Inflammatory macrophage treated with lipopolysaccharide for 1 hour (primary cell): ENCODE measurements at regions not wholly inside any gene's neighbourhood (a gene's known extent, or its start where the extent isn't known, plus 50 kb on each side); places are given as distances from the start of the nearest gene placed in this dataset.
"Not testable (repeated sequence)": the region's sequence is repeated elsewhere in the genome, so short reads cannot be mapped to it uniquely, and the experiment has no call there.

ENCODE experiments used
- DNase-seq, 2 donors: peaks; one replicate each; pipeline ENCODE4 v3.0.0-alpha.2; 2020 to 2022

- peak; percentile 5 to 35 for DNase-seq
Measured at GRCh38 chr3:36095238-36095637, 285.1 kb upstream of the STAC start.

GRCh38 chr3:36097209-36097608 lies 283.1 kb upstream of the STAC start:
- DNase-seq: no peak

DNA sequence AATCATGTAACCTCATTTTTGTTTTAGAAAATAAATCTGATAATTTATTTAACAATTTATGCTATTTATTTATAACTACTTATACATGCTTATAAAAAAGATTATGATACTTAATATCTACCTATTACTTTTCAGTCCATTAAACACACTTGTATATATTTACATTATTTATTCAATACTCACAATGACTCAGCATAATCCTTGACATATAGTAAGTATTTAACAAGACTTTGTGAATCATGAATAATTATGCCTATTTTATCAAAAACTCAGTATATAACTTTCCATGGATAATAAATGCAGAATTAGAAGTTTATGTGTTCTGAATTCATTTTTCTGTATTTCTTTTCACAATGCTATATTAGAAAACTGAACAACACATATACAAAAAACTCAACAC lies 266.0 kb upstream of the STAC start:
- DNase-seq: no peak

GRCh38 chr3:36124118-36124796 lies 256.0 kb upstream of the STAC start:
- peak in 1 of 2 donors; percentile 33 for DNase-seq

- DNase-seq: no peak
Measured at GRCh38 chr3:36132214-36132613, 248.1 kb upstream of the STAC start.

DNA sequence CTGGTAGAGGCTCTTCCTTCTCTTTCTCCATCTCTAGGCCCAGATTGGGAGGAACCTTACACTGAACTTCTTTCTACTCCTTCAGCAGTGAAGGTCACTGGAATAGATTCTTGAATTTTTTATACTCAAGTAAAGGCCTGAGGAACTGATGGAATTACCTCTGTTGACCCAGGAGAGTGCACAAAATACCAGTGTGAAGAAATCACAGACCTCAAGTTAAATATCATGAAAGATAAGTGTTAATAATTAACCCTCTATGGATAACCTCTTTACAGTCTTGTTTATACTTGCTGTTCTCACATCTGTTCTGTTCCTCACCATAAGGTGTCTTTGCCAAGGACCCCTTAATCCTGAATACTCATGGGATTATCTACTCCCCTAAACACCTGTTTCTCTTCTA lies 244.4 kb upstream of the STAC start:
- DNase-seq: no peak

DNA sequence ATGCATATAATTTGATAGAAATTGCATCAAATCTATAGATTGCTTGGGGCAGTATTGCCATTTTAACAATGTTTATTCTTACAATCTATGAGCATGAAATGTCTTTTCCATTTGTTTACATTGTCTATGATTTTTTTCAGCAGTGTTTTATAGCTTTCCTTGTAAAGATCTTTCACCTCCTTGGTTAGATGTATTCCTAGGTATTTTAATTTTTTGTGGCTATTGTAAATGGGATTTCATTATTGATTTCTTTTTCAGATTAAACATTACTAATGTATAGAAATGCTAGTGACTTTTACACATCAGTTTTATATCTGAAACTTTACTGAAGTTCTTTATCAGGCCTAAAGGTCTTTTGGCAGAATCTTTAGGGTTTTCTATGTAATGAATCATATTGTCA lies 237.6 kb upstream of the STAC start:
- no peak for DNase-seq

- DNase-seq: no peak
Measured at GRCh38 chr3:36146404-36146803, 233.9 kb upstream of the STAC start.

GRCh38 chr3:36147934-36148558 lies 232.3 kb upstream of the STAC start:
- no peak for DNase-seq

GRCh38 chr3:36149447-36149865 lies 230.8 kb upstream of the STAC start:
- no peak for DNase-seq

DNA sequence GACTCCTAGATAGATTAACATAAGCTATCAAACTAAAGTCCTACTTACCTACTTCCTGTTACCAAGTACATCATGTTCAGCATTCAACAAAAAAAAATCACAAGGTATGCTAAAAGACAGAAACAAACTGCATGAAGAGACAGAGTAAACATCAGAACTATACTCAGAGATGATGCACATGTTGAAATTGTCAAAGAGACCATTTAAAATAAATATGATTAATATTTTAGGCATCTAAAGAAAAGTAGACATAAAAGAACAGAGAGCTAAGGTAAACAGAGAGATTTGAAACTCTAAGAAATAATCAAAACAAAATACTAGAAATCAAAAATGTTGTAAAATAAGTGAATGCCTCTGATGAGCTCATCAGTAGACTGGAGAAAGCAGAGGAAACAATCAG lies 224.8 kb upstream of the STAC start:
- no peak for DNase-seq

DNA sequence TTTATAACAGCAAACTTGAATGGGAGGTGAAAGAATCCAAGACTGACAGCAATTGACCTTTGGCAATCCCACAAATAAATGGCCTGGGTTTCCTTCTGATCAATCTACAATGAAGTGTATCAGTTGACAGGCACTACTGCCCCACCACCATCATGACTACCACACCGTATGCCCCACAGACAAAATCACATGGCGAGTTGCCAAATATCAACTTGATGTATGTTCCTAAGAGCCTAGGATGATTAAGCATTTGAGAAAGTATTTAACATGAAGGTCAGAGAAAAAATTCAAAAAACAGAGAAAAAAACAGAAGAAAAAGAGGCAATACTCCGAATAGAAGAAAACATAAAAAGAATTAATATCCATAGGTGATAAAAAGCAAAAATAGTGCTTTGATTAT lies 215.9 kb upstream of the STAC start:
- no peak for DNase-seq

DNA sequence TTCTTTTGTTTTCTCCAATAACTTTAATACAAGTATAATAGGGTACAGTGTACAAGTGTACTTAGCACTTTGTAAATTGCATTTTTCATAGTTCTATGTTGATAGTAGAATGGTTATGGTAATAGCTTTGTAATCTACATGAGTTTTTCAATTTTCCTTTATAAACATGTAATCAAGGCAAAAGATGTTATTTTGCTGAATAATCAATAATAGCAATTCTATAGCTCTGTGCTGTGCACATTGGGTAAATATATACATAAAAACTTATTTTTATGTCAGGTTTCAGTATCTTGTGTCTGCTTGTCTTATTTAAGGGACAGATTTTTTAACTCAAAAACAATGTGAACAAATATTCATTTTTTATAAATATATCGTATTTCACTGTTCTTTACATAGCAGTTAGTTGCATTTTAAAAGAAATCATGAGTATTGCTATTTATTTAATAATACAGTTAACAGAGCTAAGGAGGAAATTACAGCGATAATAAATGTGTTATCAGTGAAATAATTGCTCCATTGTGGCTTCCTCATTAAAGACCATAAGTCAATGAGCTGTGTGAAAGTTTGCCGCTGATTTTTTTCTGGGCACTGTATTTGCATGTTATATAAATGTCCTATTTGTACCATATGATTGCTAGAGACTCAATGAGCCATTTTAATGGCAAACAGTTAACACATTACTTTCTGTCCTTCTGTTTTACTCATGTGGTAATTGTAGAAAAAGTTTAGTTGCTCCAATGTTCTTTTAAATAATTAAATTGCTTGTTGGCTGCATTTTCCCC lies 214.6 kb upstream of the STAC start:
- DNase-seq: no peak

DNA sequence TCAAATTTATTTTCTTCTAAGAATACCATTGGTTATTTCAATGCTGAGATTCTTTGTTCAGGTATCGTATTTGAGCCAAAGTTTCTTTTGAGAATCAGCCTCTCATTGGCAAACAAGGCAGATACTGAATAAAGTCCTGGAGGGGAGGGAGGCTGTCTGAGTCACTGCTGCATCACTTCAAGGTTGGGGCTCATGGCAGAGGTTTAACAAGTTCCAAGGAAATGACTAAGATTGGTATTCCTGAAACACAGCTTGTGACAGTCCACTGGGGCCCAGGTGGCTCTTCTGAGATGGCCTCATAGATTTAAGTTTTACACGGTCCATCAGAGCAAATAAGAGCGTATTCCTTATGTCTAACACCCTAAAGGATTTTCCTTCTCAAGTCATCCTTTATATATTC lies 213.8 kb upstream of the STAC start:
- DNase-seq: no peak

GRCh38 chr3:36172699-36173098 lies 207.6 kb upstream of the STAC start:
- DNase-seq: no peak

GRCh38 chr3:36175113-36175812 lies 205.0 kb upstream of the STAC start:
- DNase-seq: no peak

DNA sequence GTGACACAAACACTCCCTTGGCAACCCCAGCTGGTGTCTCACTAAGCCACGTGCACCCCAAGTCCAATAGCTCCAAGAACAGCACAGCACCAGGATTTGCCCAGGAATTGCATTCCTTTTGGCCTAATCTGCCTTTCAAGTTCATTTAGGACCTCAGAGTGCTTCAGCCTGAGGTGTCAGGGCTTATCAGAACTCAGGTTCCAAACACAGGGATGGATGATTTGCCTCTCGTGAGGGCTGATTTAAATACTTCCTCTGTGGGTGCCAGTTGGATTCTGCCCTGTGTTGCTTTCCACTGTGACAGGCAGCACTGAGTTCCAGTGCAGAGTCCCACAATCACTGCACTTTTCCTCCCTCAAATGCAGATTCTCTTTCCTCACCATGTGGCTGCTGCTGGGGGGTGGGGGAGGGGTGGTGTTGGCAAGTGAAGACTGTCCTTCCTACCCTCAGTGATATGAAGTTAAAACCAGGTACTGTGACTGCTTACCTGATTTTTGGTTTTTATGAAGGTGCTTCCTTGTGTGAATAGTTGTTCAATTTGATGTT lies 204.3 kb upstream of the STAC start:
- DNase-seq: no peak

GRCh38 chr3:36178018-36178417 lies 202.3 kb upstream of the STAC start:
- no peak for DNase-seq

DNA sequence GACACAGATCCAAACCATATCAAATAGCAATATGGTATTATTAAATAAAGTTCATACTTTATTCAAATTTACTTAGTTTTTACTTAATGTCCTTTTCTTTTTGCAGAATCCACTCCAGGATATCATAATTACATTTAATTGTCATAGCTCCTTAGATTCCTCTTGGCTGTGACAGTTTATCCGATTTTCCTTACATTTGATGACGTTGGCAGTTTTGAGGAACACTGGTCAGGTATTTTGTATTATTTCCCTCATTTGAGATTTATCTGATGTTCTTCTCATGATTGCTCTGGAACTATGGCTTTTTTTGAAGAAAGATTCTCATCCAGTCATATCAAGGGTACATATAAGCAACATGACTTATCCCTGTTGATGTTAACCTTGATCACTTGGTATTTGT lies 198.3 kb upstream of the STAC start:
- no peak for DNase-seq

DNA sequence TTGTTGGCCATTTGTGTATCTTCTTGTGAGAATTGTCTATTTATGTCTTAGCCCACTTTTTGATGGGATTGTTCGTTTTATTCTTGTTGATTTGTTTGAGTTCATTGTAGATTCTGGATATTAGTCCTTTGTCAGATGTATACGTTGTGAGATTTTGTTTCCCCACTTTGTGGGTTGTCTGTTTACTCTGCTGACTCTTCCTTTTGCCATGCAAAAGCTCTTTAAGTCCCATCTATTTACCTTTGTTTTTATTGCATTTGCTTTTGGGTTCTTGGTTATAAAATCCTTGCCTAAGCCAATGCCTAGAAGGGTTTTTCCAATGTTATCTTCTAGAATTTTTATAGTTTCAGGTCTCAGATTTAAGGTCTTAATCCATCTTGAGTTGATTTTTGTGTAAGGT lies 193.1 kb upstream of the STAC start:
- DNase-seq: not testable (repeated sequence)

DNA sequence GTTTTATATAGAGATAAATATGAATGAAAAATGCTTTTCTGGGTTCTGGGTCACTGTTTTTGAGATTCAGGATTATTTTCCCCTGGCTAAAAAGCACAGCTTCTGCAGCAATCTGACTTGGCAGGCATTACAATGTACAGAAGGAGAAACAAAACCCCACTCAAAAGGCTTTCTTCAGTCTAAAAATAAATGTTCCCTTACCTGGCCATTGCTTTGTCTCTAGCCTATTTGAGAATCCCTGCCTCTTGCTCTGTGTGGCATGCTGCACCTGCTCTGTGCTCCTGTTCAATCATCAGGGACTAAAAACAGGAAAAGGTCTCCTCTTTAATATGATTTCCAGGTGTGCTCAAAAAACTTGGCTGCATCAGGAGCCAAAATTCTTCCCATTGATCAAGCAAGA lies 187.4 kb upstream of the STAC start:
- DNase-seq: no peak

DNA sequence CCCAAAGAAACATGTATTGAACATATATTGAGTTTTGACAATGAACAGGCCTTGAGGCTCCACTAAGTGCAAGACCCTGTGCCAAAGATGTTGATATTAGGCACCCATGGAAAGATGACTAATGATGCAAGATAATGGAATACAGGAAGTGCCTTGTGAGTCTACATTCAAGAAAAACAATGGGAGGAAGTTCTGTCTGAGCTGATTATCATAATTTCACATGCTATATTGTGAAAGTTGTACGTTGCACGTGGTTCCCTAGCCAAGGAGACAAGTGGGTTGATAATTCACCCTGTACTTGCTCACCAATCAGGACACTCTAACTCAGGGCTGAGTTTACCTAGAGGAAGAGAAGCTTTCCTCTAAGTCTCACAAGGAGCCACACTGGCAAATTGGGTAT lies 186.9 kb upstream of the STAC start:
- peak; percentile 17 to 21 for DNase-seq

DNA sequence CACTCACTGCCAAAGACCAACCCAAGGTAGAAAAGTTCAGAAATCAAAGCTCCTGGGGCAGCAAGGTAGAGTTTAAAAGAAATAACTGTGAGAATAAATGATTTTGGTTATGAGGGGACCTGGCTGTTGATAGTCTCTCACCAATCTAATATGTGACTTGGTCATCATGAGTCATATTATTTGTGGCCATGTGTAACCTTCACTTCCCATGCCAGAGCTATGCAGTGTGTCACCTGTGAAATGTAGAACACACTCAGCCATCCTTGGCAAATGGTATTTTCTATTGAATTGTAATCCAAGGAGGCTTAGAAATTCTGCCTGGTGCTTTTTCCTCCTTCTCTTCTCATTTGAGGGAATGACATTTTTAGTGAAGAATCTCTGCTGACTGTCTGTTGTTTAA lies 184.2 kb upstream of the STAC start:
- DNase-seq: no peak
